ENCODE measurements at regions not wholly inside any gene's neighbourhood (a gene's known extent, or its start where the extent isn't known, plus 50 kb on each side); places are given as distances from the start of the nearest gene placed in this dataset.

DNA sequence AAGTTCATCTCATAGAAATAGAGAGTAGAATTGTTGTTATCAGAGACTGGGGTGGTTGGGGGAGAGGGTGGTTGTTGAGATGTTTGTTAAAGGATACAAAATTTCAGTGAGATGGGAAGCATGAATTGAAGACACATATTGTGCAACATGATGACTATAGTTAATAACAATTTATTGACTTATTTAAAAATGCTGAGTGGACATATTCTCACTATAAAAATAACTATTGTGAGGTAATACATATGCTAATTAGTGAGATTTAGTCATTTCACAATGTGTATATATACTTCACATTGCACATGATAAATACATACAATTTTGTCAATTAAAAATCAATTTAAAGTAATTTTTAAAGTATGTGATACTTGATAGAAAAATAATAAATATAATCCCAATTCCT, 722.5 kb upstream of the CHD1 start:
- H2BK12ac ChIP-seq (ENCODE audit: low read length), result no peak overlapping the region
- no peak overlapping the region for H2AFZ ChIP-seq (ENCODE audit: low read length)
- no peak overlapping the region for H3K27ac ChIP-seq (replicated peaks; ENCODE audit: low read length)
- no peaks in the 10 kb centered on the region for H3K9me3 ChIP-seq (replicated peaks in 1 of 2; ENCODE audit: control insufficient read depth in 2 of 2, insufficient read depth in 1 of 2, low read depth in 1 of 2, low read length in 2 of 2)
- no peak overlapping the region for H4K91ac ChIP-seq (ENCODE audit: low read depth, low read length, poor library complexity)
- no peaks in the 10 kb centered on the region for H3K4me1 ChIP-seq (ENCODE audit: control insufficient read depth in 2 of 2, insufficient read depth in 1 of 2, low read depth in 1 of 2, low read length in 2 of 2)
- H3K9ac ChIP-seq (ENCODE audit: low read depth, low read length, poor library complexity), result no peak overlapping the region
- H2BK5ac ChIP-seq (ENCODE audit: low read length), result no peak overlapping the region
- no peak overlapping the region for H3K14ac ChIP-seq (ENCODE audit: low read length)
- H3K4me3 ChIP-seq (ENCODE audit: low read length in 2 of 2), result no peak overlapping the region
- no peak overlapping the region for H3K23ac ChIP-seq (ENCODE audit: low read depth, low read length, poor library complexity)
- DNase-seq (ENCODE audit: low spot score), result no peak
- H2AK5ac ChIP-seq (ENCODE audit: low read depth, low read length), result no peak overlapping the region
- H4K8ac ChIP-seq (ENCODE audit: low read depth, low read length), result no peak overlapping the region
- no peak overlapping the region for H3K18ac ChIP-seq (ENCODE audit: low read length)
- no peaks in the 10 kb centered on the region for H3K27me3 ChIP-seq (ENCODE audit: control insufficient read depth in 3 of 3, insufficient read depth in 3 of 3, low read depth in 1 of 3, low read length in 3 of 3)
- H2BK15ac ChIP-seq (ENCODE audit: low read length), result no peak overlapping the region
- no peak overlapping the region for H2BK120ac ChIP-seq (ENCODE audit: low read depth, low read length)
- no peak overlapping the region for H3K4ac ChIP-seq (ENCODE audit: low read length)
- H3K36me3 ChIP-seq (replicated peaks in 1 of 2; ENCODE audit: control insufficient read depth in 2 of 2, insufficient read depth in 2 of 2, low read length in 2 of 2), result no peaks in the 10 kb centered on the region
- H3K4me2 ChIP-seq (ENCODE audit: insufficient read depth, low read length, poor library complexity, severe bottlenecking), result no peak overlapping the region
- no peaks in the 10 kb centered on the region for H3K79me1 ChIP-seq (ENCODE audit: low read depth, low read length)

DNA sequence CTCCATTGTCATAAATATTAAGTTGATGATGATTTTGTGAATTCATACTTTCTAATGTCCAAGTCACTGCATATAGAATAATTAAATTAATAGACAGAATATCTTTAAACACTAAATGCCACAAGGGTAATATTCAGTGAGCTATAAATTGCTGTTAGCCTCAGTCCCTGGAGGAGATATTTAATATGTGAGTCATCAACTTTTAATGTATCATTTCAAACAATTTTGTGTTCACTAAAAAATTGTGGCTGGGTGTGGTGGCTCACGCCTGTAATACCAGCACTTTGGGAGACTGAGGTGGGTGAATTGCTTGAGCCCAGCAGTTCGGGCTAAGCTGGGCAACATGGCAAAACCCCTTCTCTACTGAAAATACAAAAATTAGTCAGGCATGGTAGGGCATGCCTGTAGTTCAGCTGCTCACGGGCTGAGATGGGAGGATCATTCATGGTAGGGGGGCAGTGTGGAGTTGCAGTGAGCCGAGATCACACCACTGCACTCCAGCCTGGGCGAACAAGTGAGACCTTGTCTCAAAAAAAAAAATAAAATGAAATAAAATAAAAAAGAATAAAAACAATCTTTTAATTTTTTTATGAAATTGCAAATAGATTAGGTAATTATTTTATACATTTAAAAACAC, 717.3 kb upstream of the CHD1 start:
- H2BK12ac ChIP-seq (ENCODE audit: low read length), result no peak overlapping the region
- H3K27ac ChIP-seq (replicated peaks; ENCODE audit: low read length), result no peak overlapping the region
- no CpG with 5 or more reads among the region's 5 CpGs for WGBS, 2 donors (ENCODE audit: extremely low coverage in 2 of 2, insufficient read length in 2 of 2, insufficient replicate concordance in 1 of 2)
- no peak overlapping the region for H3K18ac ChIP-seq (ENCODE audit: low read length)
- H2AK5ac ChIP-seq (ENCODE audit: low read depth, low read length), result no peak overlapping the region
- no peaks in the 10 kb centered on the region for H3K4me1 ChIP-seq (ENCODE audit: control insufficient read depth in 2 of 2, insufficient read depth in 1 of 2, low read depth in 1 of 2, low read length in 2 of 2)
- no peaks in the 10 kb centered on the region for H3K36me3 ChIP-seq (replicated peaks in 1 of 2; ENCODE audit: control insufficient read depth in 2 of 2, insufficient read depth in 2 of 2, low read length in 2 of 2)
- no peaks in the 10 kb centered on the region for H3K9me3 ChIP-seq (replicated peaks in 1 of 2; ENCODE audit: control insufficient read depth in 2 of 2, insufficient read depth in 1 of 2, low read depth in 1 of 2, low read length in 2 of 2)
- no peak overlapping the region for H3K23ac ChIP-seq (ENCODE audit: low read depth, low read length, poor library complexity)
- H3K14ac ChIP-seq (ENCODE audit: low read length), result no peak overlapping the region
- H4K91ac ChIP-seq (ENCODE audit: low read depth, low read length, poor library complexity), result no peak overlapping the region
- no peak overlapping the region for H3K4ac ChIP-seq (ENCODE audit: low read length)
- DNase-seq (ENCODE audit: low spot score), result no peak
- no peak overlapping the region for H2BK5ac ChIP-seq (ENCODE audit: low read length)
- no peak overlapping the region for H4K8ac ChIP-seq (ENCODE audit: low read depth, low read length)
- H3K9ac ChIP-seq (ENCODE audit: low read depth, low read length, poor library complexity), result no peak overlapping the region
- H3K4me3 ChIP-seq (ENCODE audit: low read length in 2 of 2), result no peak overlapping the region
- H2BK15ac ChIP-seq (ENCODE audit: low read length), result no peak overlapping the region
- H3K79me1 ChIP-seq (ENCODE audit: low read depth, low read length), result no peaks in the 10 kb centered on the region
- H2BK120ac ChIP-seq (ENCODE audit: low read depth, low read length), result no peak overlapping the region
- no peak overlapping the region for H3K4me2 ChIP-seq (ENCODE audit: insufficient read depth, low read length, poor library complexity, severe bottlenecking)
- no peak overlapping the region for H2AFZ ChIP-seq (ENCODE audit: low read length)
- no peaks in the 10 kb centered on the region for H3K27me3 ChIP-seq (ENCODE audit: control insufficient read depth in 3 of 3, insufficient read depth in 3 of 3, low read depth in 1 of 3, low read length in 3 of 3)

GRCh38 chr5:99644822-99645221, 716.0 kb upstream of the CHD1 start:
- Histone ChIP-seq H3K27me3 (ENCODE audit: control insufficient read depth in 3 of 3, insufficient read depth in 3 of 3, low read depth in 1 of 3, low read length in 3 of 3) (no peaks in the 10 kb centered on the region), H4K8ac (ENCODE audit: low read depth, low read length) (no peak overlapping the region), H2AK5ac (ENCODE audit: low read depth, low read length) (no peak overlapping the region), H2BK120ac (ENCODE audit: low read depth, low read length) (no peak overlapping the region), H3K27ac (replicated peaks; ENCODE audit: low read length) (no peak overlapping the region), H3K9ac (ENCODE audit: low read depth, low read length, poor library complexity) (no peak overlapping the region), H3K4ac (ENCODE audit: low read length) (no peak overlapping the region), H3K14ac (ENCODE audit: low read length) (no peak overlapping the region), H3K23ac (ENCODE audit: low read depth, low read length, poor library complexity) (no peak overlapping the region), H3K18ac (ENCODE audit: low read length) (no peak overlapping the region), H2BK5ac (ENCODE audit: low read length) (no peak overlapping the region), H3K4me1 (ENCODE audit: control insufficient read depth in 2 of 2, insufficient read depth in 1 of 2, low read depth in 1 of 2, low read length in 2 of 2) (no peaks in the 10 kb centered on the region), H3K4me2 (ENCODE audit: insufficient read depth, low read length, poor library complexity, severe bottlenecking) (no peak overlapping the region), H3K4me3 (ENCODE audit: low read length in 2 of 2) (no peak overlapping the region), H3K9me3 (replicated peaks in 1 of 2; ENCODE audit: control insufficient read depth in 2 of 2, insufficient read depth in 1 of 2, low read depth in 1 of 2, low read length in 2 of 2) (no peaks in the 10 kb centered on the region), H3K36me3 (replicated peaks in 1 of 2; ENCODE audit: control insufficient read depth in 2 of 2, insufficient read depth in 2 of 2, low read length in 2 of 2) (no peaks in the 10 kb centered on the region), H4K91ac (ENCODE audit: low read depth, low read length, poor library complexity) (no peak overlapping the region), H2BK12ac (ENCODE audit: low read length) (no peak overlapping the region), H2BK15ac (ENCODE audit: low read length) (no peak overlapping the region), H2AFZ (ENCODE audit: low read length) (no peak overlapping the region), H3K79me1 (ENCODE audit: low read depth, low read length) (no peaks in the 10 kb centered on the region)
- no peak for DNase-seq (ENCODE audit: low spot score)
- WGBS, 2 donors (ENCODE audit: extremely low coverage in 2 of 2, insufficient read length in 2 of 2, insufficient replicate concordance in 1 of 2), result no CpG with 5 or more reads among the region's 1 CpG

DNA sequence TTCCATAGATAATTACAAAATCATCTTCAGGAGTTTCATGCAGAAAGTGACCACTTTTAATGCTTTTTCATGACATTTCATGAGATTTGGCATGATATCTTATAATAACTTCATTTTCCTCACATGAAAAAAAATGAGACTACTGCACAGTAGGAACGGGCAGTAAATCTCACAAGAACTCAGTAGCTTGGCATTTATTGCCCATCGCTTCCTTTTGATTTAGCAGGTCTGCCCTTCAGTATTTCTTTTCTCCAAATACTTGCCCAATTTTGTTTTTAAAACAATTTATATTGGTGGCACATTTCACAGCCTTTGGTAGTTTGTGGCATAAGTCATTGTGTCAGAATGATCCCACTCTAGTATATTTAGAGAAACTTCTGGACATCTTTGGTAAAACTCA, 711.8 kb upstream of the CHD1 start:
- Histone ChIP-seq H2AK5ac (ENCODE audit: low read depth, low read length) (no peak overlapping the region), H3K9me3 (replicated peaks in 1 of 2; ENCODE audit: control insufficient read depth in 2 of 2, insufficient read depth in 1 of 2, low read depth in 1 of 2, low read length in 2 of 2) (no peaks in the 10 kb centered on the region), H2BK120ac (ENCODE audit: low read depth, low read length) (no peak overlapping the region), H4K91ac (ENCODE audit: low read depth, low read length, poor library complexity) (no peak overlapping the region), H3K4ac (ENCODE audit: low read length) (no peak overlapping the region), H3K27ac (replicated peaks; ENCODE audit: low read length) (no peak overlapping the region), H3K23ac (ENCODE audit: low read depth, low read length, poor library complexity) (no peak overlapping the region), H3K4me3 (ENCODE audit: low read length in 2 of 2) (no peak overlapping the region), H3K79me1 (ENCODE audit: low read depth, low read length) (no peaks in the 10 kb centered on the region), H2AFZ (ENCODE audit: low read length) (no peak overlapping the region), H2BK5ac (ENCODE audit: low read length) (no peak overlapping the region), H2BK12ac (ENCODE audit: low read length) (no peak overlapping the region), H3K4me1 (ENCODE audit: control insufficient read depth in 2 of 2, insufficient read depth in 1 of 2, low read depth in 1 of 2, low read length in 2 of 2) (no peaks in the 10 kb centered on the region), H3K36me3 (replicated peaks in 1 of 2; ENCODE audit: control insufficient read depth in 2 of 2, insufficient read depth in 2 of 2, low read length in 2 of 2) (no peaks in the 10 kb centered on the region), H2BK15ac (ENCODE audit: low read length) (no peak overlapping the region), H3K27me3 (ENCODE audit: control insufficient read depth in 3 of 3, insufficient read depth in 3 of 3, low read depth in 1 of 3, low read length in 3 of 3) (no peaks in the 10 kb centered on the region), H3K4me2 (ENCODE audit: insufficient read depth, low read length, poor library complexity, severe bottlenecking) (no peak overlapping the region), H3K14ac (ENCODE audit: low read length) (no peak overlapping the region), H3K9ac (ENCODE audit: low read depth, low read length, poor library complexity) (no peak overlapping the region), H4K8ac (ENCODE audit: low read depth, low read length) (no peak overlapping the region), H3K18ac (ENCODE audit: low read length) (no peak overlapping the region)
- WGBS, 2 donors (ENCODE audit: extremely low coverage in 2 of 2, insufficient read length in 2 of 2, insufficient replicate concordance in 1 of 2), result no CpG with 5 or more reads among the region's 2 CpGs
- no peak for DNase-seq (ENCODE audit: low spot score)
